ENCODE measurements at regions not wholly inside any gene's neighbourhood (a gene's known extent, or its start where the extent isn't known, plus 50 kb on each side); places are given as distances from the start of the nearest gene placed in this dataset.

DNA sequence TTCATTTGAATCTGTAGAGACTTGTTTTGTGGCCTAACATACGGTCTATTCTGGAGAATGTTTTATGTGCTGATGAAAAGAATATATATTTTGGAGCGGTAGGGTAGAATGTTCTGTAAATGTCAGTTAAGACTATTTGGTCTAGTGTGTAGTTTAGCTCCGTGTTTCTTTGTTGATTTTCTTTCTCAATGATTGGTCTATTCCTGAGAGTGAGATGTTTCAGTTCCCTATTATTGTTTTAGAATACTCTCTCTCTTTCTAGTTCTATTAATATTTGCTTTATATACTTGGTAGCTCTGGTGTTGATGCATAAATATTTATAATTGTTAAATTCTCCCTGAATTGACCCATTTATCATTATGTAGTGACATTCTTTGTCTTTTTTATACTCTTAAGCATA lies 236.5 kb downstream of the GLUD2 start:
- TF ChIP-seq, protein P1, sequence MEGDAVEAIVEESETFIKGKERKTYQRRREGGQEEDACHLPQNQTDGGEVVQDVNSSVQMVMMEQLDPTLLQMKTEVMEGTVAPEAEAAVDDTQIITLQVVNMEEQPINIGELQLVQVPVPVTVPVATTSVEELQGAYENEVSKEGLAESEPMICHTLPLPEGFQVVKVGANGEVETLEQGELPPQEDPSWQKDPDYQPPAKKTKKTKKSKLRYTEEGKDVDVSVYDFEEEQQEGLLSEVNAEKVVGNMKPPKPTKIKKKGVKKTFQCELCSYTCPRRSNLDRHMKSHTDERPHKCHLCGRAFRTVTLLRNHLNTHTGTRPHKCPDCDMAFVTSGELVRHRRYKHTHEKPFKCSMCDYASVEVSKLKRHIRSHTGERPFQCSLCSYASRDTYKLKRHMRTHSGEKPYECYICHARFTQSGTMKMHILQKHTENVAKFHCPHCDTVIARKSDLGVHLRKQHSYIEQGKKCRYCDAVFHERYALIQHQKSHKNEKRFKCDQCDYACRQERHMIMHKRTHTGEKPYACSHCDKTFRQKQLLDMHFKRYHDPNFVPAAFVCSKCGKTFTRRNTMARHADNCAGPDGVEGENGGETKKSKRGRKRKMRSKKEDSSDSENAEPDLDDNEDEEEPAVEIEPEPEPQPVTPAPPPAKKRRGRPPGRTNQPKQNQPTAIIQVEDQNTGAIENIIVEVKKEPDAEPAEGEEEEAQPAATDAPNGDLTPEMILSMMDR (IDR thresholded peaks at IDR 0.05): no peak
- TF ChIP-seq EP300 (IDR thresholded peaks at IDR 0.05) (no peak), POLR2AphosphoS5 (IDR thresholded peaks at IDR 0.05) (no peak), POLR2A (IDR thresholded peaks at IDR 0.05) (no peak)
- no peak for ATAC-seq

DNA sequence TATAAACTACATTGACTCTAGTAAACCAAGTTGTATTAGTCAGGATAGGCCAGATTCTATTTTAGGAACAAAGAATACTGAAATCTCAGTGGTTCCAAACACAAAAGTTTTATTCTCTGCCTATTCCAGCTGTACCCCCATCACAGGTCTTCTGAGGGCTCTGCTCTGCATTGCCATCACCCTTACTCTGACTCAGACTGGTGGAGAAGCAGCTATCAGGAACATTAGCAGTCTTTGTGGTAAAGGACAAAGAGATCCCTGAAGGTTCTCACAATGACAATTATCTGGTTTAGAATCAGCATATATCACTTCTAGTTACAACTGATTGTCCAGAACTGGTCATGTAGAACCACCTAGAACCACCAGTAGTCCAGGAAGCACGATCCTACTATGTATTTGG lies 251.1 kb downstream of the GLUD2 start:
- no peaks in the 10 kb centered on the region for H3K36me3 ChIP-seq
- WGBS, 2 donors (ENCODE audit: low coverage in 1 of 2): 85% methylated on average over 1 of the region's 1 CpG; no CpG with 5 or more reads in 1 of the 2 donors
- no peak for TF ChIP-seq POLR2AphosphoS5 (IDR thresholded peaks at IDR 0.05)
- TF ChIP-seq, protein P1 (IDR thresholded peaks at IDR 0.05): no peak
- TF ChIP-seq EP300 (IDR thresholded peaks at IDR 0.05): no peak
- TF ChIP-seq POLR2A (IDR thresholded peaks at IDR 0.05): no peak
- no peak overlapping the region for H3K4me3 ChIP-seq
- no peaks in the 10 kb centered on the region for H3K4me1 ChIP-seq
- no peaks in the 10 kb centered on the region for H3K27me3 ChIP-seq
- no peak overlapping the region for H3K27ac ChIP-seq
- no peak for ATAC-seq
- H3K9me3 ChIP-seq: no peaks in the 10 kb centered on the region

More for the DNA sequence above, 236.5 kb downstream of the GLUD2 start:
- WGBS, 2 donors (ENCODE audit: low coverage in 1 of 2): 75% methylated on average over 2 to 3 of the region's 3 CpGs
- Histone ChIP-seq H3K27ac (no peak overlapping the region), H3K4me1 (no peaks in the 10 kb centered on the region), H3K36me3 (no peaks in the 10 kb centered on the region), H3K4me3 (no peak overlapping the region), H3K9me3 (no peaks in the 10 kb centered on the region), H3K27me3 (no peaks in the 10 kb centered on the region)

DNA sequence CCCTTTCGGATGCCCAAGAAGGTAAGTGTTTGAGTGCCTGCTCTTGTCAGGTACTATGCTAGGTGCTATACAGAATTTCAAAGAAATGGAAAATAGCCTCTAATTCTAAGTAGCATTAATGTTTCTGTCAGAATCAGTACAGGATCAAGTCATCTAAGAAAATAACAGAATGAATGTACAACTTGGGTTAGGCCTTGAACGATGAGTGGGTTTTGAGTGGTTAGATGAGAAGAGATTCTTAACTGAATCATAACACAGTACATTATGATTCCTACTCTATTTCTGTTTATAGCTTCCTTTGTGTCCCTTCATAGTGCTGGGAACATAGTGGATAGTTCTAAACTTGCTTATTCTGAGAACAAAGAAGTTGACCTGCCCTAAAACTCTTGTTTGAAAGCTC lies 253.9 kb downstream of the GLUD2 start:
- no peak for TF ChIP-seq POLR2AphosphoS5 (IDR thresholded peaks at IDR 0.05)
- no peak for TF ChIP-seq EP300 (IDR thresholded peaks at IDR 0.05)
- TF ChIP-seq, protein P1 (IDR thresholded peaks at IDR 0.05): no peak
- no peak for TF ChIP-seq POLR2A (IDR thresholded peaks at IDR 0.05)
- Histone ChIP-seq H3K4me1 (no peaks in the 10 kb centered on the region), H3K36me3 (no peaks in the 10 kb centered on the region), H3K9me3 (no peaks in the 10 kb centered on the region), H3K27me3 (no peaks in the 10 kb centered on the region), H3K27ac (no peak overlapping the region), H3K4me3 (no peak overlapping the region)
- no peak for ATAC-seq
- 86 to 87% methylated on average over 1 to 2 of the region's 2 CpGs for WGBS, 2 donors (ENCODE audit: low coverage in 1 of 2)

DNA sequence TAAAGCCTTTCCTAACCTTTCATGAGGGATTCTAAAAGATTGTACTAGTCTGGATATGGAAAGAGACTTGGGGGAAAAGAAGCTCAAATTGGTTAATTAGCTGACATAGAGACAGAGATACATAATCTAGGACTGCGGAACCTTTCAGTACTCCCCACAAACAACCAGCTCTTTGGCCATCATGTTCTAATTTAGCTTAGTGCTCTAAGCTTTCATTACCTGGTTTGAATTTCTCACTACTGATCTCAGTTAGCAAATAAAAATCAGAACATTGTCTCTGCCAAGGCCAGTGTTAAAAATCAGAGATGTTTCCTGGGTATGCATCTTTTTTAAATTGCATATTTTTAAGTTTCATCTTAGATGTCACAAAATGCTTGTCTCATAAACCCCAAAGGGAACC lies 254.4 kb downstream of the GLUD2 start:
- no peak for ATAC-seq
- Histone ChIP-seq H3K36me3 (no peaks in the 10 kb centered on the region), H3K4me3 (no peak overlapping the region), H3K4me1 (no peaks in the 10 kb centered on the region), H3K27ac (no peak overlapping the region), H3K9me3 (no peaks in the 10 kb centered on the region), H3K27me3 (no peaks in the 10 kb centered on the region)
- 100% methylated on average over 1 of the region's 1 CpG for whole genome bisulfite sequencing, 2 donors (ENCODE audit: low coverage in 1 of 2)
- TF ChIP-seq, protein P1 (IDR thresholded peaks at IDR 0.05): no peak
- no peak for TF ChIP-seq EP300 (IDR thresholded peaks at IDR 0.05)
- no peak for TF ChIP-seq POLR2A (IDR thresholded peaks at IDR 0.05)
- TF ChIP-seq POLR2AphosphoS5 (IDR thresholded peaks at IDR 0.05): no peak

DNA sequence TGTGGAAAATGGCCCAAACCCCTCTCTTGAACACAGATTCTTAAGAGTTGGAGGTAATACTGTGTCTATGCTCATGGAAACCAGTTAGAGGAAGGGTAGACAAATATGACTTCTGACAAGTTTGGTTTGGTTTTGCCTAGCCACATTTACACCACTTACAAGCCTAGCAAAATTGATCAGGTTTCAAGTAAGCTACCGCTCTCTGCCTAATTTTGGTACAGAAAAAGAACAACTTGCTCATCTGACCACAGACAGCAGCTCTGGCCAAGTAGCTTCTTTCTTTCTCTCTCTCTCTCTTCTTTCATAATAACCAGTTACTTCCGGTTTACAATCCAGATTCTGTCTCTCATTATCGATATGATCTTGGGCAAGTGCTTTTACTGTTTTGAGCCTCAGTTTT lies 260.0 kb downstream of the GLUD2 start:
- H3K9me3 ChIP-seq: no peaks in the 10 kb centered on the region
- no peaks in the 10 kb centered on the region for H3K4me1 ChIP-seq
- no peak overlapping the region for H3K27ac ChIP-seq
- TF ChIP-seq, protein P1 (IDR thresholded peaks at IDR 0.05): no peak
- no peak for TF ChIP-seq EP300 (IDR thresholded peaks at IDR 0.05)
- TF ChIP-seq POLR2A (IDR thresholded peaks at IDR 0.05): no peak
- TF ChIP-seq POLR2AphosphoS5 (IDR thresholded peaks at IDR 0.05): no peak
- no peak for ATAC-seq
- H3K27me3 ChIP-seq: no peaks in the 10 kb centered on the region
- H3K36me3 ChIP-seq: no peaks in the 10 kb centered on the region
- H3K4me3 ChIP-seq: no peak overlapping the region
- WGBS, 2 donors (ENCODE audit: low coverage in 1 of 2): 63 to 74% methylated on average over 1 to 3 of the region's 3 CpGs
